Uterus (tissue), 3 donors: ENCODE measurements at regions not wholly inside any gene's neighbourhood (a gene's known extent, or its start where the extent isn't known, plus 50 kb on each side); places are given as distances from the start of the nearest gene placed in this dataset.
"Not testable (repeated sequence)": the region's sequence is repeated elsewhere in the genome, so short reads cannot be mapped to it uniquely, and the experiment has no call there.

Experiments
- DNase-seq, 2 donors: peaks; one replicate each; pipeline ENCODE4 v3.0.0-alpha.2; 2019 to 2020
- H3K27ac ChIP-seq, 2 donors: fragments of 200-600 bp; sonication (generic); 1 replicate in 1 of 2; 2 replicates in 1 of 2; pipeline ENCODE4 v1.5.1; 2016 to 2018
- H3K27me3 ChIP-seq, 2 donors: fragments of 200-600 bp; sonication (generic); one replicate each; pipeline ENCODE4 v1.5.1; 2018 to 2019; ENCODE audit warnings: control low read depth in 1 of 2
- H3K36me3 ChIP-seq, 2 donors: fragments of 200-600 bp; sonication (generic); one replicate each; pipeline ENCODE4 v1.5.1; 2019; ENCODE audit warnings: control low read depth in 1 of 2
- H3K4me1 ChIP-seq, 2 donors: fragments of 200-600 bp; sonication (generic); one replicate each; pipeline ENCODE4 v1.5.1; 2018 to 2019; ENCODE audit warnings: control low read depth in 1 of 2
- H3K4me3 ChIP-seq, 2 donors: fragments of 200-600 bp; sonication (generic); 1 replicate in 1 of 2; 2 replicates in 1 of 2; pipeline ENCODE4 v1.5.1; 2018 to 2019; ENCODE audit warnings: mild to moderate bottlenecking in 1 of 2
- H3K9me3 ChIP-seq, 2 donors: fragments of 200-600 bp; sonication (generic); one replicate each; pipeline ENCODE4 v1.5.1; 2019; ENCODE audit warnings: control low read depth in 1 of 2
- CTCF ChIP-seq, 4 experiments: fragments of 200-600 bp in 2 of 4; fragments of 450-650 bp in 2 of 4; sonication (generic) in 2 of 4; IDR thresholded peaks; one replicate each; pipeline ENCODE4 v1.5.1; 2016 to 2019; ENCODE audit warnings: antibody characterized with exemption in 4 of 4, mild to moderate bottlenecking in 2 of 4, moderate library complexity in 1 of 4
- POLR2A ChIP-seq, 2 donors: fragments of 450-650 bp; IDR thresholded peaks; one replicate each; pipeline ENCODE4 v1.6.1; 2016; ENCODE audit warnings: antibody characterized with exemption in 2 of 2, mild to moderate bottlenecking in 1 of 2, moderate library complexity in 1 of 2
- intact Hi-C: fragments of 100-400 bp; cut with DNase I; formaldehyde crosslinking; loops from one replicate; pipeline ENCODE4 v1.15.1; 2023; ENCODE audit warnings: low total_unique reads
- donor health status: DM: yes; HTN: yes; CAD: no.

- intact Hi-C loops = no loop called here
- TF ChIP-seq POLR2A (IDR thresholded peaks at IDR 0.05) (no peak), CTCF (IDR thresholded peaks at IDR 0.05) (no peak)
- H3K4me1 ChIP-seq = no peaks in the 10 kb centered on the region
Measured at GRCh38 chr5:27125856-27126255, 87.5 kb upstream of the CDH9 start.

GRCh38 chr5:27124590-27124989 lies 86.2 kb upstream of the CDH9 start:
- Histone ChIP-seq H3K36me3 (no peaks in the 10 kb centered on the region), H3K4me1 (no peaks in the 10 kb centered on the region), H3K9me3 (no peaks in the 10 kb centered on the region), H3K4me3 (no peak overlapping the region), H3K27ac (no peak overlapping the region), H3K27me3 (no peaks in the 10 kb centered on the region)
- TF ChIP-seq CTCF (IDR thresholded peaks at IDR 0.05) (no peak), POLR2A (IDR thresholded peaks at IDR 0.05) (no peak)
- DNase-seq = no peak
- intact Hi-C loops = no loop called here

More at GRCh38 chr5:27125856-27126255, 87.5 kb upstream of the CDH9 start:
- no peak for DNase-seq
- Histone ChIP-seq H3K36me3 (no peaks in the 10 kb centered on the region), H3K27ac (no peak overlapping the region), H3K9me3 (no peaks in the 10 kb centered on the region), H3K4me3 (no peak overlapping the region), H3K27me3 (no peaks in the 10 kb centered on the region)

- H3K4me1 ChIP-seq, H3K36me3 ChIP-seq, H3K4me3 ChIP-seq, intact Hi-C loops, H3K27ac ChIP-seq, H3K9me3 ChIP-seq, DNase-seq, H3K27me3 ChIP-seq: not testable (repeated sequence)
Measured at GRCh38 chr5:27119736-27120321, 81.4 kb upstream of the CDH9 start.

GRCh38 chr5:27103486-27103885 lies 65.1 kb upstream of the CDH9 start:
- no peaks in the 10 kb centered on the region for H3K4me1 ChIP-seq
- H3K36me3 ChIP-seq = no peaks in the 10 kb centered on the region
- H3K9me3 ChIP-seq = no peaks in the 10 kb centered on the region
- H3K4me3 ChIP-seq = no peak overlapping the region
- no peak overlapping the region for H3K27ac ChIP-seq
- intact Hi-C loops = no loop called here
- H3K27me3 ChIP-seq = no peaks in the 10 kb centered on the region
- DNase-seq = no peak
- no peak for TF ChIP-seq POLR2A (IDR thresholded peaks at IDR 0.05)
- TF ChIP-seq CTCF (IDR thresholded peaks at IDR 0.05) = no peak

- H3K36me3 ChIP-seq, H3K27me3 ChIP-seq, H3K4me1 ChIP-seq, intact Hi-C loops, DNase-seq, H3K9me3 ChIP-seq, H3K4me3 ChIP-seq, H3K27ac ChIP-seq: not testable (repeated sequence)
Measured at GRCh38 chr5:27095761-27096160, 57.4 kb upstream of the CDH9 start.

- no peaks in the 10 kb centered on the region for H3K27me3 ChIP-seq
- no peak for TF ChIP-seq POLR2A (IDR thresholded peaks at IDR 0.05)
- no peak for TF ChIP-seq CTCF (IDR thresholded peaks at IDR 0.05)
- no peak overlapping the region for H3K27ac ChIP-seq
- no peaks in the 10 kb centered on the region for H3K4me1 ChIP-seq
- intact Hi-C loops = no loop called here
- no peaks in the 10 kb centered on the region for H3K36me3 ChIP-seq
- H3K9me3 ChIP-seq = no peaks in the 10 kb centered on the region
- no peak for DNase-seq
- H3K4me3 ChIP-seq = no peak overlapping the region
Measured at GRCh38 chr5:27093279-27093678, 54.9 kb upstream of the CDH9 start.
